ENCODE measurements at regions not wholly inside any gene's neighbourhood (a gene's known extent, or its start where the extent isn't known, plus 50 kb on each side); places are given as distances from the start of the nearest gene placed in this dataset.
A peak's percentile ranks its signal among the peaks of the same experiment; 100 is the strongest.

GRCh38 chr5:68960456-68960855 is 133.4 kb upstream of the SLC30A5 start:
- FAIRE-seq (no peak), DNase-seq (ENCODE audit: low read depth) (no peak)
- H3K27me3 ChIP-seq (ENCODE audit: control insufficient read depth, insufficient read depth, low read length), result peaks cover 3% of the 10 kb centered on the region
- H3K36me3 ChIP-seq (ENCODE audit: control insufficient read depth, insufficient read depth, low read length), result no peaks in the 10 kb centered on the region
- no peak overlapping the region for H3K4me3 ChIP-seq (ENCODE audit: low read depth, low read length)
- no peak for TF ChIP-seq CTCF (IDR thresholded peaks at IDR 0.05; ENCODE audit: insufficient read depth, low read length, severe bottlenecking)

- Histone ChIP-seq H3K4me3 (ENCODE audit: low read depth, low read length) (no peak overlapping the region), H3K36me3 (ENCODE audit: control insufficient read depth, insufficient read depth, low read length) (no peaks in the 10 kb centered on the region), H3K27me3 (ENCODE audit: control insufficient read depth, insufficient read depth, low read length) (peaks cover 3% of the 10 kb centered on the region)
- TF ChIP-seq CTCF (IDR thresholded peaks at IDR 0.05; ENCODE audit: insufficient read depth, low read length, severe bottlenecking), result no peak
- DNase-seq (ENCODE audit: low read depth) (no peak), FAIRE-seq (no peak)
Observed at GRCh38 chr5:68960961-68961360, 132.9 kb upstream of the SLC30A5 start.

- Histone ChIP-seq H3K36me3 (ENCODE audit: control insufficient read depth, insufficient read depth, low read length) (no peaks in the 10 kb centered on the region), H3K4me3 (ENCODE audit: low read depth, low read length) (no peak overlapping the region), H3K27me3 (ENCODE audit: control insufficient read depth, insufficient read depth, low read length) (peaks cover 3% of the 10 kb centered on the region)
- TF ChIP-seq CTCF (IDR thresholded peaks at IDR 0.05; ENCODE audit: insufficient read depth, low read length, severe bottlenecking), result no peak
- FAIRE-seq, result no peak
- DNase-seq (ENCODE audit: low read depth), result no peak
Observed at GRCh38 chr5:68961762-68962161, 132.1 kb upstream of the SLC30A5 start.

GRCh38 chr5:68962757-68963484 is 130.9 kb upstream of the SLC30A5 start:
- FAIRE-seq, result no peak
- peak; percentile 88 for TF ChIP-seq CTCF (IDR thresholded peaks at IDR 0.05; ENCODE audit: insufficient read depth, low read length, severe bottlenecking)
- DNase-seq (ENCODE audit: low read depth), result peak; percentile 46

GRCh38 chr5:68964679-68965078 is 129.1 kb upstream of the SLC30A5 start:
- peaks cover 1% of the 10 kb centered on the region for H3K27me3 ChIP-seq (ENCODE audit: control insufficient read depth, insufficient read depth, low read length)
- TF ChIP-seq CTCF (IDR thresholded peaks at IDR 0.05; ENCODE audit: insufficient read depth, low read length, severe bottlenecking), result no peak
- DNase-seq (ENCODE audit: low read depth) (no peak), FAIRE-seq (no peak)
- no peaks in the 10 kb centered on the region for H3K36me3 ChIP-seq (ENCODE audit: control insufficient read depth, insufficient read depth, low read length)
- no peak overlapping the region for H3K4me3 ChIP-seq (ENCODE audit: low read depth, low read length)

More at GRCh38 chr5:68962757-68963484, 130.9 kb upstream of the SLC30A5 start:
- Histone ChIP-seq H3K4me3 (ENCODE audit: low read depth, low read length) (no peak overlapping the region), H3K36me3 (ENCODE audit: control insufficient read depth, insufficient read depth, low read length) (no peaks in the 10 kb centered on the region), H3K27me3 (ENCODE audit: control insufficient read depth, insufficient read depth, low read length) (peaks cover 3% of the 10 kb centered on the region)

- H3K36me3 ChIP-seq (ENCODE audit: control insufficient read depth, insufficient read depth, low read length), result no peaks in the 10 kb centered on the region
- TF ChIP-seq CTCF (IDR thresholded peaks at IDR 0.05; ENCODE audit: insufficient read depth, low read length, severe bottlenecking), result no peak
- no peak overlapping the region for H3K4me3 ChIP-seq (ENCODE audit: low read depth, low read length)
- no peak for FAIRE-seq
- peaks cover 1% of the 10 kb centered on the region for H3K27me3 ChIP-seq (ENCODE audit: control insufficient read depth, insufficient read depth, low read length)
- no peak for DNase-seq (ENCODE audit: low read depth)
Observed at GRCh38 chr5:68965926-68966325, 127.9 kb upstream of the SLC30A5 start.

Measured in bronchial epithelial cell (primary cell).